Ishikawa (cell line): ENCODE measurements at regions not wholly inside any gene's neighbourhood (a gene's known extent, or its start where the extent isn't known, plus 50 kb on each side); places are given as distances from the start of the nearest gene placed in this dataset.

ENCODE experiments used
- CEBPB ChIP-seq: IDR thresholded peaks from 2 replicates; pipeline ENCODE4 v1.6.1; 2012
- CREB1 ChIP-seq: IDR thresholded peaks from 2 replicates; pipeline ENCODE4 v1.6.1; 2012; ENCODE audit warnings: low read depth
- EGR1 ChIP-seq: IDR thresholded peaks from 2 replicates; pipeline ENCODE4 v1.6.1; 2012
- EP300 ChIP-seq: IDR thresholded peaks from 2 replicates; pipeline ENCODE4 v1.6.1; 2012; ENCODE audit warnings: borderline replicate concordance
- FOXM1 ChIP-seq: IDR thresholded peaks from 2 replicates; pipeline ENCODE4 v1.6.1; 2012; ENCODE audit warnings: low read depth, borderline replicate concordance
- NFIC ChIP-seq: IDR thresholded peaks from 2 replicates; pipeline ENCODE4 v1.6.1; 2012
- RAD21 ChIP-seq: IDR thresholded peaks from 2 replicates; pipeline ENCODE4 v1.6.1; 2012; ENCODE audit warnings: low read depth
- REST ChIP-seq: IDR thresholded peaks from 2 replicates; pipeline ENCODE4 v1.6.1; 2012; ENCODE audit warnings: low read depth, mild to moderate bottlenecking
- TAF1 ChIP-seq: IDR thresholded peaks from 2 replicates; pipeline ENCODE4 v1.6.1; 2012; ENCODE audit warnings: low read depth, mild to moderate bottlenecking
- TCF12 ChIP-seq: IDR thresholded peaks from 2 replicates; pipeline ENCODE4 v1.6.1; 2012; ENCODE audit warnings: low read depth
- TEAD4 ChIP-seq: IDR thresholded peaks from 2 replicates; pipeline ENCODE4 v1.6.1; 2012
- YY1 ChIP-seq: IDR thresholded peaks from 2 replicates; pipeline ENCODE4 v1.6.1; 2012; ENCODE audit warnings: low read depth
- ZBTB7A ChIP-seq: IDR thresholded peaks from 2 replicates; pipeline ENCODE4 v1.6.1; 2012; ENCODE audit warnings: low read depth
- TF ChIP-seq, protein P1 (sequence below): IDR thresholded peaks from 2 replicates; pipeline ENCODE4 v1.6.1; 2012
- TF ChIP-seq, protein P2 (sequence below): IDR thresholded peaks from 2 replicates; pipeline ENCODE4 v1.6.1; 2012

GRCh38 chr4:155616117-155616516, 50.5 kb upstream of the GUCY1A1 start:
- TF ChIP-seq FOXM1 (no peak), TAF1 (no peak), TEAD4 (no peak), REST (no peak), EP300 (no peak), YY1 (no peak), CREB1 (no peak), ZBTB7A (no peak), CEBPB (no peak), RAD21 (no peak), NFIC (no peak), EGR1 (no peak), TCF12 (no peak)
- TF ChIP-seq, protein P1, sequence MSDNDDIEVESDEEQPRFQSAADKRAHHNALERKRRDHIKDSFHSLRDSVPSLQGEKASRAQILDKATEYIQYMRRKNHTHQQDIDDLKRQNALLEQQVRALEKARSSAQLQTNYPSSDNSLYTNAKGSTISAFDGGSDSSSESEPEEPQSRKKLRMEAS: no peak
- TF ChIP-seq, protein P2, sequence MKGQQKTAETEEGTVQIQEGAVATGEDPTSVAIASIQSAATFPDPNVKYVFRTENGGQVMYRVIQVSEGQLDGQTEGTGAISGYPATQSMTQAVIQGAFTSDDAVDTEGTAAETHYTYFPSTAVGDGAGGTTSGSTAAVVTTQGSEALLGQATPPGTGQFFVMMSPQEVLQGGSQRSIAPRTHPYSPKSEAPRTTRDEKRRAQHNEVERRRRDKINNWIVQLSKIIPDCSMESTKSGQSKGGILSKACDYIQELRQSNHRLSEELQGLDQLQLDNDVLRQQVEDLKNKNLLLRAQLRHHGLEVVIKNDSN: no peak

- TF ChIP-seq TAF1 (no peak), RAD21 (no peak), CEBPB (no peak), REST (no peak), EP300 (no peak), NFIC (no peak), TCF12 (no peak), FOXM1 (no peak), TEAD4 (no peak)
- TF ChIP-seq, protein P1: no peak
Measured at GRCh38 chr4:155615081-155615887, 51.4 kb upstream of the GUCY1A1 start.

DNA sequence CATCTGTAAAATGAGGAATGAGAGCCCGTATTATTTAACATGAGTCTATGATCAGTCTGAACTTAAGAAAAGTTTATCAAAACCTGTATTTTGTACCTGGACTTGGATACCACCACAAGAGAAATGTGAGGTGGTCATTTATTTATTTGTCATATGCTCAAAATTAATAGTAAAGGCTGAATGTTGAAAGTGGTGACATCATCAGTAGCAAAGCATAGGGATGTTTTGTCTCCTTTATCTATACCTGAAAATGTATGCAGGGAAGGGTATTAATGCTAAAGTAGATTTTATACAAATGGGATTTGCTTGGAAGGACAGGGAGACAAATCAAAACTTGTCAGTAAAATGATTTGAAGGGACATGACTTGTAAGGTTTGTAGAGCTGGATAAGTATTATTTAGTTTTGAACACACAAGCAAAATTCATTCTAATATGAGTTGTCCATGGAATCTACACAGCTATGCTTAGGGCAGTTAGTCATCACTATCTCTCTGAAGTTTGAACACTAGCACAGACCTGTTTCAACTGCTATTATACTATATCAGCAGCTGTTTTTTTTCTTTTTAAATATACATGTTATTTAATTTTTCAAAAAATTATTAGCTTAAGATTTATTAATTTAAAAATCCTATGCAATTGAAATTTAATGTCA, 52.4 kb upstream of the GUCY1A1 start:
- TF ChIP-seq, protein P2: no peak
- TF ChIP-seq EGR1: no peak
- no peak for TF ChIP-seq REST
- TF ChIP-seq NFIC: no peak
- TF ChIP-seq, protein P1: no peak
- no peak for TF ChIP-seq CREB1
- no peak for TF ChIP-seq EP300
- no peak for TF ChIP-seq TEAD4
- no peak for TF ChIP-seq RAD21
- no peak for TF ChIP-seq CEBPB
- no peak for TF ChIP-seq FOXM1
- TF ChIP-seq ZBTB7A: no peak
- no peak for TF ChIP-seq YY1
- TF ChIP-seq TAF1: no peak
- no peak for TF ChIP-seq TCF12
